H9 (cell line): ENCODE measurements at regions not wholly inside any gene's neighbourhood (a gene's known extent, or its start where the extent isn't known, plus 50 kb on each side); places are given as distances from the start of the nearest gene placed in this dataset.
A peak's percentile ranks its signal among the peaks of the same experiment; 100 is the strongest.

Experiments
- DNase-seq: peaks from one replicate; pipeline ENCODE4 v3.0.0-alpha.2; 2017
- H2AFZ ChIP-seq: one replicate; pipeline ENCODE4 v1.6.1; 2013; ENCODE audit warnings: mild to moderate bottlenecking, low read length, control low read depth, moderate library complexity
- H2AK5ac ChIP-seq: 2 replicates; pipeline ENCODE4 v1.6.1; 2013; ENCODE audit warnings: low read length, control low read depth, mixed read lengths; ENCODE audit not compliant: insufficient read length
- H2BK120ac ChIP-seq: one replicate; pipeline ENCODE4 v1.6.1; 2013; ENCODE audit warnings: low read depth, mild to moderate bottlenecking, low read length, control low read depth, inconsistent platforms; ENCODE audit not compliant: poor library complexity, severe bottlenecking
- H2BK12ac ChIP-seq: 2 replicates; pipeline ENCODE4 v1.6.1; 2013; ENCODE audit warnings: low read length, control low read depth, mixed read lengths, low read depth; ENCODE audit not compliant: insufficient read length
- H2BK15ac ChIP-seq: 2 replicates; pipeline ENCODE4 v1.6.1; 2013; ENCODE audit warnings: low read depth, low read length, control low read depth
- H2BK20ac ChIP-seq: one replicate; pipeline ENCODE4 v1.6.1; 2013; ENCODE audit warnings: low read depth, mild to moderate bottlenecking, low read length, control low read depth, inconsistent platforms; ENCODE audit not compliant: poor library complexity, severe bottlenecking
- H2BK5ac ChIP-seq: 2 replicates; pipeline ENCODE4 v1.6.1; 2013; ENCODE audit warnings: low read length, control low read depth, mixed read lengths; ENCODE audit not compliant: insufficient read length
- H3K14ac ChIP-seq: 2 replicates; pipeline ENCODE4 v1.6.1; 2013; ENCODE audit warnings: low read length, control low read depth; ENCODE audit not compliant: insufficient read depth
- H3K18ac ChIP-seq: 2 replicates; pipeline ENCODE4 v1.6.1; 2013; ENCODE audit warnings: low read depth, mild to moderate bottlenecking, mixed read lengths, low read length, control low read depth; ENCODE audit not compliant: insufficient read length
- H3K23ac ChIP-seq: 2 replicates; pipeline ENCODE4 v1.6.1; 2013; ENCODE audit warnings: low read length, control low read depth, mixed read lengths, low read depth; ENCODE audit not compliant: insufficient read length
- H3K23me2 ChIP-seq: 2 replicates; pipeline ENCODE4 v1.6.1; 2013; ENCODE audit warnings: low read depth, mild to moderate bottlenecking, mixed read lengths, low read length, control low read depth; ENCODE audit not compliant: insufficient read length, poor library complexity, severe bottlenecking
- H3K27ac ChIP-seq: 2 replicates; pipeline ENCODE4 v1.5.1; 2013; ENCODE audit warnings: low read length, control low read depth, mixed read lengths, low read depth; ENCODE audit not compliant: insufficient read length
- H3K27me3 ChIP-seq: 2 replicates; pipeline ENCODE4 v1.6.1; 2013; ENCODE audit warnings: low read length, control low read depth, inconsistent platforms; ENCODE audit not compliant: insufficient read depth
- H3K4ac ChIP-seq: 2 replicates; pipeline ENCODE4 v1.6.1; 2013; ENCODE audit warnings: low read depth, mild to moderate bottlenecking, control low read depth, inconsistent platforms, low read length, moderate library complexity
- H3K4me1 ChIP-seq: 2 replicates; pipeline ENCODE4 v1.6.1; 2013; ENCODE audit warnings: low read length, control low read depth, inconsistent platforms; ENCODE audit not compliant: insufficient read depth
- H3K4me2 ChIP-seq: 2 replicates; pipeline ENCODE4 v1.6.1; 2013; ENCODE audit warnings: low read length, control low read depth, mixed read lengths; ENCODE audit not compliant: insufficient read length, insufficient read depth
- H3K56ac ChIP-seq: 2 replicates; pipeline ENCODE4 v1.6.1; 2013; ENCODE audit warnings: low read depth, mild to moderate bottlenecking, mixed read lengths, low read length, control low read depth; ENCODE audit not compliant: insufficient read length
- H3K79me1 ChIP-seq: 2 replicates; pipeline ENCODE4 v1.6.1; 2013; ENCODE audit warnings: low read depth, mild to moderate bottlenecking, moderate library complexity, low read length, control low read depth, inconsistent platforms; ENCODE audit not compliant: insufficient read depth, poor library complexity, severe bottlenecking
- H3K79me2 ChIP-seq: 2 replicates; pipeline ENCODE4 v1.6.1; 2013; ENCODE audit warnings: low read length, control low read depth, inconsistent platforms; ENCODE audit not compliant: insufficient read depth
- H3K9ac ChIP-seq: 2 replicates; pipeline ENCODE4 v1.6.1; 2013; ENCODE audit warnings: low read length, control low read depth, mixed read lengths; ENCODE audit not compliant: insufficient read length; ENCODE audit errors: extremely low read depth
- H3K9me3 ChIP-seq: one replicate; pipeline ENCODE4 v1.6.1; 2013; ENCODE audit warnings: low read depth, low read length, inconsistent platforms; ENCODE audit not compliant: control insufficient read depth
- H3T11ph ChIP-seq: one replicate; pipeline ENCODE4 v1.6.1; 2013; ENCODE audit warnings: mild to moderate bottlenecking, low read length, control low read depth, inconsistent platforms
- H4K20me1 ChIP-seq: one replicate; pipeline ENCODE4 v1.6.1; 2013; ENCODE audit not compliant: control insufficient read depth, insufficient read length, insufficient read depth
- H4K5ac ChIP-seq: 2 replicates; pipeline ENCODE4 v1.6.1; 2013; ENCODE audit warnings: low read depth, mild to moderate bottlenecking, mixed read lengths, low read length, control low read depth; ENCODE audit not compliant: insufficient read length
- H4K8ac ChIP-seq: replicated peaks from 2 replicates; pipeline ENCODE4 v1.6.1; 2013; ENCODE audit warnings: low read length, control low read depth, mixed read lengths, low read depth; ENCODE audit not compliant: insufficient read length
- H4K91ac ChIP-seq: 2 replicates; pipeline ENCODE4 v1.6.1; 2013; ENCODE audit warnings: low read depth, mild to moderate bottlenecking, moderate library complexity, mixed read lengths, low read length, control low read depth; ENCODE audit not compliant: insufficient read length
- H3K27ac Mint-ChIP-seq, 3 experiments: 2 replicates in 2 of 3; 3 replicates in 1 of 3; pipeline ENCODE4 v1.8.0; 2020 to 2021; ENCODE audit warnings: mixed read lengths in 3 of 3, mild to moderate bottlenecking in 1 of 3, moderate library complexity in 1 of 3
- H3K27me3 Mint-ChIP-seq: 2 replicates; pipeline ENCODE4 v1.8.0; 2021; ENCODE audit warnings: low read depth, mild to moderate bottlenecking, moderate library complexity, mixed read lengths
- H3K36me3 Mint-ChIP-seq, 3 experiments: 2 replicates in 2 of 3; 3 replicates in 1 of 3; pipeline ENCODE4 v1.8.0; 2020 to 2021; ENCODE audit warnings: low read depth in 3 of 3, mixed read lengths in 3 of 3; ENCODE audit not compliant: insufficient read depth in 1 of 3
- H3K4me1 Mint-ChIP-seq, 2 experiments: 2 replicates each; pipeline ENCODE4 v1.8.0; 2020; ENCODE audit warnings: mixed read lengths in 2 of 2
- H3K4me3 Mint-ChIP-seq, 2 experiments: 2 replicates in 1 of 2; 3 replicates in 1 of 2; pipeline ENCODE4 v1.8.0; 2020 to 2021; ENCODE audit warnings: mild to moderate bottlenecking in 2 of 2, mixed read lengths in 2 of 2, moderate library complexity in 1 of 2
- H3K9me3 Mint-ChIP-seq, 2 experiments: 2 replicates in 1 of 2; 3 replicates in 1 of 2; pipeline ENCODE4 v1.8.0; 2020; ENCODE audit warnings: mild to moderate bottlenecking in 2 of 2, mixed read lengths in 2 of 2, moderate library complexity in 1 of 2
- CTCF ChIP-seq: fragments of 200-600 bp; sonication (generic); conservative IDR thresholded peaks from 3 replicates; pipeline ENCODE4 v1.8.0; 2021; ENCODE audit warnings: antibody characterized with exemption, mild to moderate bottlenecking
- WGBS: extraction: QIAGEN DNeasy Blood & Tissue Kit; methylation state at CpG from one replicate; pipeline ENCODE4 v1.1.7; 2013; ENCODE audit warnings: missing lambda C conversion rate, low lambda C conversion rate, mixed read lengths; ENCODE audit not compliant: insufficient read length; ENCODE audit errors: extremely low coverage; 5-methylcytosine and 5-hydroxymethylcytosine counted together

- no peak overlapping the region for H3K4me2 ChIP-seq
- DNase-seq = peak; percentile 12
- H2BK20ac ChIP-seq = no peak overlapping the region
- H3K4ac ChIP-seq = no peak overlapping the region
- no peaks in the 10 kb centered on the region for H4K20me1 ChIP-seq
- no peaks in the 10 kb centered on the region for H3K27me3 ChIP-seq
- no peak overlapping the region for H3K56ac ChIP-seq
- no peak overlapping the region for H3K14ac ChIP-seq
- no peak overlapping the region for H3K27ac ChIP-seq
- no peak overlapping the region for H4K5ac ChIP-seq
- H3T11ph ChIP-seq = no peak overlapping the region
- H4K91ac ChIP-seq = no peak overlapping the region
- no peaks in the 10 kb centered on the region for H3K79me2 ChIP-seq
- Mint-ChIP-seq H3K9me3 (no peaks in the 10 kb centered on the region), H3K27me3 (peaks cover 10% of the 10 kb centered on the region; the same call in 1 of the 2 replicates), H3K36me3 (no peaks in the 10 kb centered on the region), H3K4me1 (peaks cover 20 to 54% of the 10 kb centered on the region in 2 experiments), H3K4me3 (no peak overlapping the region), H3K27ac (no peak overlapping the region)
- no peak overlapping the region for H4K8ac ChIP-seq
- no peak overlapping the region for H2BK120ac ChIP-seq
- no peaks in the 10 kb centered on the region for H3K4me1 ChIP-seq
- H2BK5ac ChIP-seq = no peak overlapping the region
- H3K18ac ChIP-seq = no peak overlapping the region
- H2BK15ac ChIP-seq = no peak overlapping the region
- no peak for TF ChIP-seq CTCF
- H3K9me3 ChIP-seq = no peaks in the 10 kb centered on the region
- H3K23ac ChIP-seq = no peak overlapping the region
- H2AFZ ChIP-seq = no peak overlapping the region
- no peak overlapping the region for H2BK12ac ChIP-seq
- WGBS = no CpG with 5 or more reads among the region's 4 CpGs
- H2AK5ac ChIP-seq = no peak overlapping the region
- no peak overlapping the region for H3K9ac ChIP-seq
- H3K79me1 ChIP-seq = no peaks in the 10 kb centered on the region
- no peaks in the 10 kb centered on the region for H3K23me2 ChIP-seq
Observed at GRCh38 chr1:29521438-29521715, 285.1 kb downstream of the PTPRU start.
